ENCODE measurements at regions not wholly inside any gene's neighbourhood (a gene's known extent, or its start where the extent isn't known, plus 50 kb on each side); places are given as distances from the start of the nearest gene placed in this dataset.

- CTCF ChIA-PET, result no interaction called here
- Histone ChIP-seq H3K4me3 (ENCODE audit: control insufficient read depth in 1 of 7, extremely low read depth in 1 of 7, insufficient read depth in 4 of 7, low read depth in 2 of 7, low read length in 6 of 7) (no peak overlapping the region), H3K27ac (ENCODE audit: insufficient read depth in 1 of 2, low read depth in 1 of 2, low read length in 2 of 2, poor library complexity in 1 of 2, severe bottlenecking in 2 of 2) (no peak overlapping the region), H3K9me3 (ENCODE audit: control extremely low read depth in 1 of 5, control insufficient read depth in 4 of 5, insufficient read depth in 2 of 5, low read depth in 1 of 5, low read length in 4 of 5) (no peaks in the 10 kb centered on the region), H3K27me3 (replicated peaks in 2 of 5; ENCODE audit: control insufficient read depth in 4 of 5, insufficient read depth in 5 of 5, low read length in 4 of 5) (peaks cover 0 to 2% (median 0%) of the 10 kb centered on the region in 5 experiments), H3K4me1 (ENCODE audit: control extremely low read depth in 1 of 4, control insufficient read depth in 4 of 4, insufficient read depth in 4 of 4, low read length in 3 of 4) (peaks cover 0 to 2% (median 0%) of the 10 kb centered on the region in 4 experiments), H3K36me3 (ENCODE audit: control insufficient read depth in 4 of 4, insufficient read depth in 4 of 4, low read length in 3 of 4) (no peaks in the 10 kb centered on the region)
- WGBS (ENCODE audit: insufficient coverage), result no CpG with 5 or more reads among the region's 2 CpGs
- POLR2A ChIA-PET, result no interaction called here
- no peak for DNase-seq
Measured at GRCh38 chr10:125462845-125463244, 220.1 kb downstream of the TEX36 start.

- peaks cover 0 to 3% (median 0%) of the 10 kb centered on the region in 5 experiments for H3K9me3 ChIP-seq (ENCODE audit: control extremely low read depth in 1 of 5, control insufficient read depth in 4 of 5, insufficient read depth in 2 of 5, low read depth in 1 of 5, low read length in 4 of 5)
- CTCF ChIA-PET, result no interaction called here
Measured at GRCh38 chr10:125460326-125460725, 222.6 kb downstream of the TEX36 start.

GRCh38 chr10:125457406-125457805 lies 225.6 kb downstream of the TEX36 start:
- whole genome bisulfite sequencing (ENCODE audit: insufficient coverage), result 0% methylated on average over 4 of the region's 5 CpGs
- no peaks in the 10 kb centered on the region for H3K27me3 ChIP-seq (replicated peaks in 2 of 5; ENCODE audit: control insufficient read depth in 4 of 5, insufficient read depth in 5 of 5, low read length in 4 of 5)
- H3K4me1 ChIP-seq (ENCODE audit: control extremely low read depth in 1 of 4, control insufficient read depth in 4 of 4, insufficient read depth in 4 of 4, low read length in 3 of 4), result peaks cover 0 to 2% (median 0%) of the 10 kb centered on the region in 4 experiments
- CTCF ChIA-PET, result no interaction called here
- POLR2A ChIA-PET, result no interaction called here
- no peak overlapping the region for H3K4me3 ChIP-seq (ENCODE audit: control insufficient read depth in 1 of 7, extremely low read depth in 1 of 7, insufficient read depth in 4 of 7, low read depth in 2 of 7, low read length in 6 of 7)
- H3K27ac ChIP-seq (ENCODE audit: insufficient read depth in 1 of 2, low read depth in 1 of 2, low read length in 2 of 2, poor library complexity in 1 of 2, severe bottlenecking in 2 of 2), result no peak overlapping the region
- no peak for DNase-seq
- peaks cover 0 to 3% (median 0%) of the 10 kb centered on the region in 5 experiments for H3K9me3 ChIP-seq (ENCODE audit: control extremely low read depth in 1 of 5, control insufficient read depth in 4 of 5, insufficient read depth in 2 of 5, low read depth in 1 of 5, low read length in 4 of 5)
- H3K36me3 ChIP-seq (ENCODE audit: control insufficient read depth in 4 of 4, insufficient read depth in 4 of 4, low read length in 3 of 4), result no peaks in the 10 kb centered on the region

More at GRCh38 chr10:125460326-125460725, 222.6 kb downstream of the TEX36 start:
- DNase-seq, result no peak
- Histone ChIP-seq H3K36me3 (ENCODE audit: control insufficient read depth in 4 of 4, insufficient read depth in 4 of 4, low read length in 3 of 4) (no peaks in the 10 kb centered on the region), H3K27me3 (replicated peaks in 2 of 5; ENCODE audit: control insufficient read depth in 4 of 5, insufficient read depth in 5 of 5, low read length in 4 of 5) (no peaks in the 10 kb centered on the region), H3K27ac (ENCODE audit: insufficient read depth in 1 of 2, low read depth in 1 of 2, low read length in 2 of 2, poor library complexity in 1 of 2, severe bottlenecking in 2 of 2) (no peak overlapping the region), H3K4me3 (ENCODE audit: control insufficient read depth in 1 of 7, extremely low read depth in 1 of 7, insufficient read depth in 4 of 7, low read depth in 2 of 7, low read length in 6 of 7) (no peak overlapping the region), H3K4me1 (ENCODE audit: control extremely low read depth in 1 of 4, control insufficient read depth in 4 of 4, insufficient read depth in 4 of 4, low read length in 3 of 4) (peaks cover 0 to 2% (median 0%) of the 10 kb centered on the region in 4 experiments)
- POLR2A ChIA-PET, result no interaction called here
- WGBS (ENCODE audit: insufficient coverage), result 96% methylated on average over 4 of the region's 4 CpGs

- Histone ChIP-seq H3K9me3 (ENCODE audit: control extremely low read depth in 1 of 5, control insufficient read depth in 4 of 5, insufficient read depth in 2 of 5, low read depth in 1 of 5, low read length in 4 of 5) (peaks cover 0 to 3% (median 0%) of the 10 kb centered on the region in 5 experiments), H3K4me1 (ENCODE audit: control extremely low read depth in 1 of 4, control insufficient read depth in 4 of 4, insufficient read depth in 4 of 4, low read length in 3 of 4) (no peaks in the 10 kb centered on the region), H3K36me3 (ENCODE audit: control insufficient read depth in 4 of 4, insufficient read depth in 4 of 4, low read length in 3 of 4) (no peaks in the 10 kb centered on the region), H3K4me3 (ENCODE audit: control insufficient read depth in 1 of 7, extremely low read depth in 1 of 7, insufficient read depth in 4 of 7, low read depth in 2 of 7, low read length in 6 of 7) (no peak overlapping the region), H3K27me3 (replicated peaks in 2 of 5; ENCODE audit: control insufficient read depth in 4 of 5, insufficient read depth in 5 of 5, low read length in 4 of 5) (no peaks in the 10 kb centered on the region), H3K27ac (ENCODE audit: insufficient read depth in 1 of 2, low read depth in 1 of 2, low read length in 2 of 2, poor library complexity in 1 of 2, severe bottlenecking in 2 of 2) (no peak overlapping the region)
- WGBS (ENCODE audit: insufficient coverage), result 100% methylated on average over 1 of the region's 3 CpGs
- ChIA-PET POLR2A (no interaction called here), CTCF (no interaction called here)
- no peak for DNase-seq
Measured at GRCh38 chr10:125455855-125456254, 227.1 kb downstream of the TEX36 start.

GRCh38 chr10:125455431-125455830 lies 227.5 kb downstream of the TEX36 start:
- no CpG with 5 or more reads among the region's 2 CpGs for WGBS (ENCODE audit: insufficient coverage)
- Histone ChIP-seq H3K4me1 (ENCODE audit: control extremely low read depth in 1 of 4, control insufficient read depth in 4 of 4, insufficient read depth in 4 of 4, low read length in 3 of 4) (no peaks in the 10 kb centered on the region), H3K27ac (ENCODE audit: insufficient read depth in 1 of 2, low read depth in 1 of 2, low read length in 2 of 2, poor library complexity in 1 of 2, severe bottlenecking in 2 of 2) (no peak overlapping the region), H3K27me3 (replicated peaks in 2 of 5; ENCODE audit: control insufficient read depth in 4 of 5, insufficient read depth in 5 of 5, low read length in 4 of 5) (no peaks in the 10 kb centered on the region), H3K9me3 (ENCODE audit: control extremely low read depth in 1 of 5, control insufficient read depth in 4 of 5, insufficient read depth in 2 of 5, low read depth in 1 of 5, low read length in 4 of 5) (peaks cover 0 to 3% (median 0%) of the 10 kb centered on the region in 5 experiments), H3K4me3 (ENCODE audit: control insufficient read depth in 1 of 7, extremely low read depth in 1 of 7, insufficient read depth in 4 of 7, low read depth in 2 of 7, low read length in 6 of 7) (no peak overlapping the region), H3K36me3 (ENCODE audit: control insufficient read depth in 4 of 4, insufficient read depth in 4 of 4, low read length in 3 of 4) (no peaks in the 10 kb centered on the region)
- no peak for DNase-seq
- ChIA-PET CTCF (no interaction called here), POLR2A (no interaction called here)

GRCh38 chr10:125451319-125451718 lies 231.6 kb downstream of the TEX36 start:
- CTCF ChIA-PET, result no interaction called here
- Histone ChIP-seq H3K9me3 (ENCODE audit: control extremely low read depth in 1 of 5, control insufficient read depth in 4 of 5, insufficient read depth in 2 of 5, low read depth in 1 of 5, low read length in 4 of 5) (peaks cover 0 to 2% (median 0%) of the 10 kb centered on the region in 5 experiments), H3K4me3 (ENCODE audit: control insufficient read depth in 1 of 7, extremely low read depth in 1 of 7, insufficient read depth in 4 of 7, low read depth in 2 of 7, low read length in 6 of 7) (no peak overlapping the region), H3K27me3 (replicated peaks in 2 of 5; ENCODE audit: control insufficient read depth in 4 of 5, insufficient read depth in 5 of 5, low read length in 4 of 5) (peaks cover 0 to 6% (median 0%) of the 10 kb centered on the region in 5 experiments), H3K4me1 (ENCODE audit: control extremely low read depth in 1 of 4, control insufficient read depth in 4 of 4, insufficient read depth in 4 of 4, low read length in 3 of 4) (no peaks in the 10 kb centered on the region), H3K27ac (ENCODE audit: insufficient read depth in 1 of 2, low read depth in 1 of 2, low read length in 2 of 2, poor library complexity in 1 of 2, severe bottlenecking in 2 of 2) (no peak overlapping the region), H3K36me3 (ENCODE audit: control insufficient read depth in 4 of 4, insufficient read depth in 4 of 4, low read length in 3 of 4) (no peaks in the 10 kb centered on the region)
- POLR2A ChIA-PET, result no interaction called here
- no peak for DNase-seq
- 90% methylated on average over 8 of the region's 10 CpGs for WGBS (ENCODE audit: insufficient coverage)

GRCh38 chr10:125450218-125450617 lies 232.7 kb downstream of the TEX36 start:
- peaks cover 0 to 2% (median 0%) of the 10 kb centered on the region in 5 experiments for H3K9me3 ChIP-seq (ENCODE audit: control extremely low read depth in 1 of 5, control insufficient read depth in 4 of 5, insufficient read depth in 2 of 5, low read depth in 1 of 5, low read length in 4 of 5)
- ChIA-PET CTCF (no interaction called here), POLR2A (interaction anchor here (0.6 kb wide), 1 partner anchor 30 kb away, joined by 4 read pairs; no protein-coding TSS in a partner anchor)
- no peak overlapping the region for H3K4me3 ChIP-seq (ENCODE audit: control insufficient read depth in 1 of 7, extremely low read depth in 1 of 7, insufficient read depth in 4 of 7, low read depth in 2 of 7, low read length in 6 of 7)
- H3K4me1 ChIP-seq (ENCODE audit: control extremely low read depth in 1 of 4, control insufficient read depth in 4 of 4, insufficient read depth in 4 of 4, low read length in 3 of 4), result no peaks in the 10 kb centered on the region
- no peaks in the 10 kb centered on the region for H3K36me3 ChIP-seq (ENCODE audit: control insufficient read depth in 4 of 4, insufficient read depth in 4 of 4, low read length in 3 of 4)
- no peak overlapping the region for H3K27ac ChIP-seq (ENCODE audit: insufficient read depth in 1 of 2, low read depth in 1 of 2, low read length in 2 of 2, poor library complexity in 1 of 2, severe bottlenecking in 2 of 2)
- 96% methylated on average over 3 of the region's 4 CpGs for WGBS (ENCODE audit: insufficient coverage)
- no peak for DNase-seq
- H3K27me3 ChIP-seq (replicated peaks in 2 of 5; ENCODE audit: control insufficient read depth in 4 of 5, insufficient read depth in 5 of 5, low read length in 4 of 5), result peaks cover 0 to 8% (median 0%) of the 10 kb centered on the region in 5 experiments

Data from common myeloid progenitor, CD34-positive (primary cell).